T-cell (primary cell): ENCODE measurements at regions not wholly inside any gene's neighbourhood (a gene's known extent, or its start where the extent isn't known, plus 50 kb on each side); places are given as distances from the start of the nearest gene placed in this dataset.

Experiments
- ATAC-seq, 4 experiments: fragments of 200-7000 bp in 3 of 4; fragments of 150-1000 bp in 1 of 4; cut with Tn5 transposase; replicated peaks in 1 of 4; 1 replicate in 3 of 4; 2 replicates in 1 of 4; pipeline ENCODE4 v1.10.0; 2021; ENCODE audit warnings: moderate library complexity in 3 of 4, mild to moderate bottlenecking in 2 of 4, moderate number of reproducible peaks in 1 of 4
- CTCF ChIA-PET, 2 donors: fragments of 300-600 bp; sonication (Branson Sonifier 250); formaldehyde crosslinking; loops; one replicate each; lab custom pipeline; 2022; ENCODE audit warnings: antibody characterized with exemption in 2 of 2; lab: Charles Lee
- POLR2A ChIA-PET, 2 donors: fragments of 300-600 bp; sonication (Branson Sonifier 250); formaldehyde crosslinking; loops; one replicate each; lab custom pipeline; 2022; ENCODE audit warnings: antibody characterized with exemption in 2 of 2; lab: Charles Lee
- DNase-seq, 35 experiments: peaks; one replicate each; pipeline versions ENCODE4 v3.0.0 to v3.0.0-alpha.2; 2013 to 2023
- H3K27ac ChIP-seq: one replicate; pipeline ENCODE4 v1.5.1; 2013; ENCODE audit warnings: low read length
- H3K27me3 ChIP-seq, 2 experiments: replicated peaks in 1 of 2; 1 replicate in 1 of 2; 2 replicates in 1 of 2; pipeline versions ENCODE4 v1.6.1 to v1.7.0; 2013; ENCODE audit warnings: low read length in 1 of 2, mixed read lengths in 1 of 2; ENCODE audit not compliant: control insufficient read depth in 2 of 2, insufficient read depth in 2 of 2; ENCODE audit errors: extremely low read depth in 1 of 2
- H3K36me3 ChIP-seq, 2 donors: 1 replicate in 1 of 2; 2 replicates in 1 of 2; pipeline versions ENCODE4 v1.6.1 to v1.7.0; 2013; ENCODE audit warnings: low read length in 1 of 2; ENCODE audit not compliant: control insufficient read depth in 2 of 2, insufficient read depth in 1 of 2; ENCODE audit errors: extremely low read depth in 1 of 2
- H3K4me1 ChIP-seq, 2 experiments: 1 replicate in 1 of 2; 2 replicates in 1 of 2; pipeline versions ENCODE4 v1.6.1 to v1.7.0; 2013; ENCODE audit warnings: low read length in 2 of 2, mixed read lengths in 1 of 2; ENCODE audit not compliant: insufficient read depth in 2 of 2, control insufficient read depth in 1 of 2; ENCODE audit errors: extremely low read depth in 1 of 2
- H3K4me3 ChIP-seq, 2 donors: 1 replicate in 1 of 2; 2 replicates in 1 of 2; pipeline versions ENCODE4 v1.5.1 to v1.7.0; 2013; ENCODE audit warnings: mild to moderate bottlenecking in 2 of 2, low read length in 1 of 2, moderate library complexity in 1 of 2; ENCODE audit not compliant: control insufficient read depth in 1 of 2; ENCODE audit errors: extremely low read depth in 1 of 2
- H3K9me3 ChIP-seq: 2 replicates; pipeline ENCODE4 v1.7.0; 2013
- H3K27ac Mint-ChIP-seq, 2 donors: one replicate each; pipeline ENCODE4 v1.8.0; 2020 to 2021; ENCODE audit warnings: mild to moderate bottlenecking in 2 of 2, mixed read lengths in 2 of 2
- H3K27me3 Mint-ChIP-seq, 2 donors: one replicate each; pipeline ENCODE4 v1.8.0; 2021 to 2022; ENCODE audit warnings: mixed read lengths in 2 of 2
- H3K36me3 Mint-ChIP-seq: one replicate; pipeline ENCODE4 v1.8.0; 2021; ENCODE audit warnings: mixed read lengths
- H3K4me1 Mint-ChIP-seq, 3 donors: one replicate each; pipeline ENCODE4 v1.8.0; 2020 to 2022; ENCODE audit warnings: mixed read lengths in 3 of 3, mild to moderate bottlenecking in 1 of 3
- H3K4me3 Mint-ChIP-seq, 3 donors: one replicate each; pipeline ENCODE4 v1.8.0; 2020 to 2022; ENCODE audit warnings: mild to moderate bottlenecking in 3 of 3, mixed read lengths in 3 of 3, moderate library complexity in 3 of 3
- H3K9me3 Mint-ChIP-seq, 3 donors: one replicate each; pipeline ENCODE4 v1.8.0; 2020 to 2022; ENCODE audit warnings: mixed read lengths in 3 of 3
- WGBS: methylation state at CpG from one replicate; pipeline ENCODE4 v1.1.5; 2013; ENCODE audit warnings: missing lambda C conversion rate; ENCODE audit not compliant: insufficient coverage; 5-methylcytosine and 5-hydroxymethylcytosine counted together

DNA sequence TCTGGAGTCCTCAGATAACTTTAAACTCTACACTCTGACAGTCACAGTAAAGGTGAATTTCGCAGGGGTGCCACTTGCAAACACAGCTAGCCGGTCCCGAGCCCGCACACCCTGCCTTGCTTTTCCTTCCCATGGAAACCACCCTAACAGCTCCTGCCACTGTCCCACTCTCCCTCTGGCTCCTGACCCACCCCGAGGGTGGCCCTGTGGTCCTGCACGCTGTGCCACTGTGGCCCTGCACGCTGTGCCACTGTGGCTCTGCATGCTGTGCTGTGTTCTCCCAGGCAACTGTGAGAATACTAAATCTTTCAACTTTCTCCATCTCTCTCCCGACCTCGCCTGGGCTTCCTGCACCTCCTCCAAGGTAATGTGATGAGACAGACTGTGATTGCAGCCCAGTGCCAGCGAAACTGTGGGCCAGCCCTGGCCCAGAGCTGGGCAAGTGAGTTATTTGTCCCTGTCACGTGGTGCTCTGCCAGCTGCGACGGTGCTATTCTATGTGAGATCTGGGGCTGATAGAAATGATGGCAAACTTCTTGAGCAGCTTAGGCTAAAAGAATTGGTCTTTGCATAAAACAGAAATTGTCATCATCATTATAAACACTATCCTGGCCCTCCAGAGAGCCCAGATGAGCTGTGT, 63.4 kb upstream of the TARBP1 start:
- Histone ChIP-seq H3K9me3 (no peaks in the 10 kb centered on the region), H3K27me3 (peaks cover 0 to 6% of the 10 kb centered on the region in 2 experiments), H3K4me1 (peaks cover 0 to 12% of the 10 kb centered on the region in 2 experiments), H3K27ac (no peak overlapping the region), H3K36me3 (no peaks in the 10 kb centered on the region), H3K4me3 (no peak overlapping the region)
- H3K4me1 Mint-ChIP-seq: peaks cover 16 to 24% (median 18%) of the 10 kb centered on the region in 3 donors
- ChIA-PET CTCF (interaction anchor here in 1 of 2 donors (0.5 kb wide), 1 partner anchor 628 kb away, joined by 5 read pairs; no protein-coding TSS in a partner anchor), POLR2A (no interaction called here)
- no peak for DNase-seq
- no peaks in the 10 kb centered on the region for H3K9me3 Mint-ChIP-seq
- no peak for ATAC-seq
- WGBS: 83% methylated on average over 7 of the region's 13 CpGs
- H3K27ac Mint-ChIP-seq: no peak overlapping the region
- H3K27me3 Mint-ChIP-seq: peaks cover 0 to 5% of the 10 kb centered on the region in 2 donors
- no peaks in the 10 kb centered on the region for H3K36me3 Mint-ChIP-seq
- H3K4me3 Mint-ChIP-seq: no peak overlapping the region

- Histone ChIP-seq H3K4me1 (peaks cover 0 to 12% of the 10 kb centered on the region in 2 experiments), H3K27me3 (peaks cover 0 to 6% of the 10 kb centered on the region in 2 experiments), H3K27ac (no peak overlapping the region), H3K9me3 (no peaks in the 10 kb centered on the region), H3K36me3 (no peaks in the 10 kb centered on the region), H3K4me3 (no peak overlapping the region)
- no peaks in the 10 kb centered on the region for H3K9me3 Mint-ChIP-seq
- WGBS: 100% methylated on average over 1 of the region's 5 CpGs
- POLR2A ChIA-PET: no interaction called here
- H3K27me3 Mint-ChIP-seq: peaks cover 0 to 5% of the 10 kb centered on the region in 2 donors
- peaks cover 16 to 24% (median 18%) of the 10 kb centered on the region in 3 donors for H3K4me1 Mint-ChIP-seq
- H3K36me3 Mint-ChIP-seq: no peaks in the 10 kb centered on the region
- DNase-seq (no peak), ATAC-seq (no peak)
- no peak overlapping the region for H3K4me3 Mint-ChIP-seq
- no peak overlapping the region for H3K27ac Mint-ChIP-seq
- CTCF ChIA-PET: interaction anchor here in 1 of 2 donors (0.5 kb wide), 1 partner anchor 629 kb away, joined by 5 read pairs; no protein-coding TSS in a partner anchor
These were observed 62.5 kb upstream of the TARBP1 start for GRCh38 chr1:234541286-234541975.

GRCh38 chr1:234540404-234540762, 61.4 kb upstream of the TARBP1 start:
- Mint-ChIP-seq H3K4me3 (no peak overlapping the region), H3K4me1 (peaks cover 16 to 23% (median 18%) of the 10 kb centered on the region in 3 donors), H3K27ac (no peak overlapping the region), H3K9me3 (no peaks in the 10 kb centered on the region), H3K36me3 (no peaks in the 10 kb centered on the region), H3K27me3 (peaks cover 0 to 5% of the 10 kb centered on the region in 2 donors)
- DNase-seq (no peak), ATAC-seq (no peak)
- Histone ChIP-seq H3K4me3 (no peak overlapping the region), H3K4me1 (peaks cover 0 to 12% of the 10 kb centered on the region in 2 experiments), H3K27ac (no peak overlapping the region), H3K36me3 (no peaks in the 10 kb centered on the region), H3K9me3 (no peaks in the 10 kb centered on the region), H3K27me3 (peaks cover 0 to 7% of the 10 kb centered on the region in 2 experiments)
- ChIA-PET CTCF (no interaction called here), POLR2A (no interaction called here)
- 83% methylated on average over 5 of the region's 5 CpGs for WGBS

GRCh38 chr1:234539666-234540403, 60.9 kb upstream of the TARBP1 start:
- Histone ChIP-seq H3K9me3 (no peaks in the 10 kb centered on the region), H3K27me3 (peaks cover 0 to 7% of the 10 kb centered on the region in 2 experiments), H3K4me1 (peaks cover 0 to 10% of the 10 kb centered on the region in 2 experiments), H3K36me3 (no peaks in the 10 kb centered on the region), H3K27ac (no peak overlapping the region), H3K4me3 (no peak overlapping the region)
- Mint-ChIP-seq H3K9me3 (no peaks in the 10 kb centered on the region), H3K36me3 (no peaks in the 10 kb centered on the region), H3K27me3 (peaks cover 0 to 5% of the 10 kb centered on the region in 2 donors), H3K4me1 (peaks cover 13 to 17% (median 13%) of the 10 kb centered on the region in 3 donors), H3K4me3 (no peak overlapping the region), H3K27ac (no peak overlapping the region)
- 84% methylated on average over 8 of the region's 9 CpGs for WGBS
- ChIA-PET POLR2A (no interaction called here), CTCF (no interaction called here)
- DNase-seq (no peak), ATAC-seq (no peak)

- 81% methylated on average over 3 of the region's 14 CpGs for WGBS
- H3K36me3 ChIP-seq: no peaks in the 10 kb centered on the region
- ChIA-PET CTCF (no interaction called here), POLR2A (no interaction called here)
- no peak for DNase-seq
- Mint-ChIP-seq H3K9me3 (no peaks in the 10 kb centered on the region), H3K4me3 (no peak overlapping the region), H3K36me3 (no peaks in the 10 kb centered on the region), H3K4me1 (peaks cover 6 to 10% (median 6%) of the 10 kb centered on the region in 3 donors), H3K27ac (no peak overlapping the region), H3K27me3 (peaks cover 0 to 5% of the 10 kb centered on the region in 2 donors)
- H3K4me3 ChIP-seq: no peak overlapping the region
- peaks cover 0 to 7% of the 10 kb centered on the region in 2 experiments for H3K27me3 ChIP-seq
- no peak overlapping the region for H3K27ac ChIP-seq
- no peaks in the 10 kb centered on the region for H3K9me3 ChIP-seq
- H3K4me1 ChIP-seq: peaks cover 0 to 3% of the 10 kb centered on the region in 2 experiments
- no peak for ATAC-seq
These were observed 60.1 kb upstream of the TARBP1 start for GRCh38 chr1:234538930-234539649.
